ENCODE measurements at regions not wholly inside any gene's neighbourhood (a gene's known extent, or its start where the extent isn't known, plus 50 kb on each side); places are given as distances from the start of the nearest gene placed in this dataset.

GRCh38 chr21:28337315-28337714 is 655.4 kb downstream of the LTN1 start:
- DNase-seq (no peak), ATAC-seq (no peak)
- H3K4me3 ChIP-seq = no peak overlapping the region
- TF ChIP-seq CTCF (IDR thresholded peaks at IDR 0.05) = no peak
- no peaks in the 10 kb centered on the region for H3K36me3 ChIP-seq (ENCODE audit: low read depth)
- no peaks in the 10 kb centered on the region for H3K9me3 ChIP-seq
- intact Hi-C loops (cut with DNase I, micrococcal nuclease) = loop anchor here in 1 of 2 donors (10.0 kb wide), 1 partner anchor 1483 kb away; no protein-coding TSS in a partner anchor
- H3K4me1 ChIP-seq (ENCODE audit: low read depth) = no peaks in the 10 kb centered on the region

DNA sequence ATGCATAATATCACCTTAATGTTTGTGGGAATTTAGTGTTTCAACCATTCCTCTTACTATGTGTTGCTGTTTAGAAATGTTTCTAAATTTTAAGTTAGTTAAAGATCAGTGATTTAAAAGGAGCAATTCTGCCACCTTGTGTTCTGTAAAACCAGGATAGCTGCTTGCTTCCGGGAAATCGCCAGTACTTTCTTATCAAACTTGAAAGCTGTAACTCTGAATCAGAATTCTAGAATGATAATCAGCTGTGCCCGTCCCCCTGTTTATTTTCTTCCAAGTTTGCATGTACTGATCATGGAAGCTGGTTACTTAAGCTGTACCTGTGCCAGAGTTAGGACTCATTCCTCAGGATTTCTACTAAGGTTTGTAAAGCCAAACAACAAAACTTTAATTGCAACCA is 656.4 kb downstream of the LTN1 start:
- no peak for TF ChIP-seq CTCF (IDR thresholded peaks at IDR 0.05)
- ATAC-seq (no peak), DNase-seq (peak in 1 of 3 donors; percentile 27)
- H3K4me1 ChIP-seq (ENCODE audit: low read depth) = no peaks in the 10 kb centered on the region
- intact Hi-C loops (cut with DNase I, micrococcal nuclease) = loop anchor here in 1 of 2 donors (10.0 kb wide), 1 partner anchor 1482 kb away; no protein-coding TSS in a partner anchor
- no peaks in the 10 kb centered on the region for H3K9me3 ChIP-seq
- H3K4me3 ChIP-seq = no peak overlapping the region
- no peaks in the 10 kb centered on the region for H3K36me3 ChIP-seq (ENCODE audit: low read depth)

- ATAC-seq (no peak), DNase-seq (no peak)
- intact Hi-C loops (cut with DNase I, micrococcal nuclease) = loop anchor here in 1 of 2 donors (10.0 kb wide), 1 partner anchor 1480 kb away; no protein-coding TSS in a partner anchor
- Histone ChIP-seq H3K4me1 (ENCODE audit: low read depth) (no peaks in the 10 kb centered on the region), H3K9me3 (no peaks in the 10 kb centered on the region), H3K4me3 (no peak overlapping the region), H3K36me3 (ENCODE audit: low read depth) (no peaks in the 10 kb centered on the region)
- TF ChIP-seq CTCF (IDR thresholded peaks at IDR 0.05) = no peak
Measured at GRCh38 chr21:28334407-28334806, 658.3 kb downstream of the LTN1 start.

DNA sequence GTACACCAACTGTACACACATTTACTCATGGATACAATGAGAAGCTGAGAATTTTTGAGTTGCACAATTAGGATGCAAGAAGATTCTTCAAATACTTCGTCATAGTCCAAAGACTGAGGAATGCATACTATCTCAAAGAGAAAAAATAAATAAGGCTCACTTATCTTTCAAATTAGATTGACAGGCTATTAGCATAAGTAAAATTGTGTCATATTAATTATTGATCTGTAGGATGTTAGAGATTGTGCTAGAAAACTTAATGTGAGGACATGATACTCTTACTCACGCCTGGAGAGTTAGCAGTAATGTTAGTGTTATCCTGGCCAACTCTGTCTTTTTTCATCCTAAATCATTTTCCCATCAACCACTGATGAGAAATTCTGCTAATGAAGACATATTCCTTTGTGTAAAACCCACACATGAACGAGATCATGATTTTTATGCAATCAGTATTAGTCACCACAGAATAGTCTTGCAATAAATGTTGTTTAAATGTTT is 659.0 kb downstream of the LTN1 start:
- Histone ChIP-seq H3K4me1 (ENCODE audit: low read depth) (no peaks in the 10 kb centered on the region), H3K4me3 (no peak overlapping the region), H3K9me3 (peaks cover 4% of the 10 kb centered on the region), H3K36me3 (ENCODE audit: low read depth) (no peaks in the 10 kb centered on the region)
- TF ChIP-seq CTCF (IDR thresholded peaks at IDR 0.05) = no peak
- intact Hi-C loops (cut with DNase I, micrococcal nuclease) = loop anchor here in 1 of 2 donors (10.0 kb wide), 1 partner anchor 1479 kb away; no protein-coding TSS in a partner anchor
- no peak for ATAC-seq
- no peak for DNase-seq

GRCh38 chr21:28332796-28333195 is 659.9 kb downstream of the LTN1 start:
- H3K9me3 ChIP-seq = peaks cover 4% of the 10 kb centered on the region
- no peak for TF ChIP-seq CTCF (IDR thresholded peaks at IDR 0.05)
- intact Hi-C loops (cut with DNase I, micrococcal nuclease) = loop anchor here in 1 of 2 donors (10.0 kb wide), 1 partner anchor 1478 kb away; no protein-coding TSS in a partner anchor
- ATAC-seq (no peak), DNase-seq (no peak)
- H3K36me3 ChIP-seq (ENCODE audit: low read depth) = no peaks in the 10 kb centered on the region
- H3K4me3 ChIP-seq = no peak overlapping the region
- H3K4me1 ChIP-seq (ENCODE audit: low read depth) = no peaks in the 10 kb centered on the region

GRCh38 chr21:28325618-28326017 is 667.1 kb downstream of the LTN1 start:
- intact Hi-C loops (cut with DNase I, micrococcal nuclease) = no loop called here
- TF ChIP-seq CTCF (IDR thresholded peaks at IDR 0.05) = no peak
- H3K4me3 ChIP-seq = no peak overlapping the region
- no peaks in the 10 kb centered on the region for H3K4me1 ChIP-seq (ENCODE audit: low read depth)
- H3K9me3 ChIP-seq = peaks cover 4% of the 10 kb centered on the region
- H3K36me3 ChIP-seq (ENCODE audit: low read depth) = no peaks in the 10 kb centered on the region
- DNase-seq (no peak), ATAC-seq (no peak)
